ENCODE measurements at regions not wholly inside any gene's neighbourhood (a gene's known extent, or its start where the extent isn't known, plus 50 kb on each side); places are given as distances from the start of the nearest gene placed in this dataset.
"Not testable (repeated sequence)": the region's sequence is repeated elsewhere in the genome, so short reads cannot be mapped to it uniquely, and the experiment has no call there.

GRCh38 chr19:29154163-29154562 lies 58.8 kb downstream of the UQCRFS1 start:
- DNase-seq: no peak

GRCh38 chr19:29145756-29146155 lies 67.2 kb downstream of the UQCRFS1 start:
- DNase-seq: no peak

GRCh38 chr19:29143183-29143582 lies 69.8 kb downstream of the UQCRFS1 start:
- DNase-seq: no peak

GRCh38 chr19:29139227-29139626 lies 73.7 kb downstream of the UQCRFS1 start:
- no peak for DNase-seq

- not testable (repeated sequence) for DNase-seq
Measured at GRCh38 chr19:29138206-29138605, 74.7 kb downstream of the UQCRFS1 start.

GRCh38 chr19:29131456-29131855 lies 81.5 kb downstream of the UQCRFS1 start:
- no peak for DNase-seq

GRCh38 chr19:29129148-29129547 lies 83.8 kb downstream of the UQCRFS1 start:
- no peak for DNase-seq

- no peak for DNase-seq
Measured at GRCh38 chr19:29128203-29128602, 84.7 kb downstream of the UQCRFS1 start.

- DNase-seq: no peak
Measured at GRCh38 chr19:29122185-29122584, 90.8 kb downstream of the UQCRFS1 start.

GRCh38 chr19:29121684-29122083 lies 91.3 kb downstream of the UQCRFS1 start:
- DNase-seq: no peak

- DNase-seq: no peak
Measured at GRCh38 chr19:29120466-29120865, 92.5 kb downstream of the UQCRFS1 start.

- peak in 1 of 3 donors; percentile 12 for DNase-seq
Measured at GRCh38 chr19:29119590-29119989, 93.4 kb downstream of the UQCRFS1 start.

- DNase-seq: no peak
Measured at GRCh38 chr19:29118389-29118788, 94.6 kb downstream of the UQCRFS1 start.

- DNase-seq: no peak
Measured at GRCh38 chr19:29117926-29118325, 95.0 kb downstream of the UQCRFS1 start.

- DNase-seq: no peak
Measured at GRCh38 chr19:29115181-29115580, 97.8 kb downstream of the UQCRFS1 start.

- no peak for DNase-seq
Measured at GRCh38 chr19:29113838-29114237, 99.1 kb downstream of the UQCRFS1 start.

GRCh38 chr19:29111576-29111975 lies 101.4 kb downstream of the UQCRFS1 start:
- DNase-seq: no peak

- DNase-seq: no peak
Measured at GRCh38 chr19:29107831-29108230, 105.1 kb downstream of the UQCRFS1 start.

GRCh38 chr19:29106346-29106885 lies 106.5 kb downstream of the UQCRFS1 start:
- DNase-seq: no peak

GRCh38 chr19:29105629-29106292 lies 107.2 kb downstream of the UQCRFS1 start:
- no peak for DNase-seq

GRCh38 chr19:29104605-29105241 lies 108.2 kb downstream of the UQCRFS1 start:
- no peak for DNase-seq

- DNase-seq: peak in 1 of 3 donors; percentile 20
Measured at GRCh38 chr19:29098863-29099481, 114.0 kb downstream of the UQCRFS1 start.

- DNase-seq: no peak
Measured at GRCh38 chr19:29098091-29098490, 114.9 kb downstream of the UQCRFS1 start.

Measured in muscle of back (tissue), 3 donors.